H9 (cell line): ENCODE measurements at regions not wholly inside any gene's neighbourhood (a gene's known extent, or its start where the extent isn't known, plus 50 kb on each side); places are given as distances from the start of the nearest gene placed in this dataset.
A peak's percentile ranks its signal among the peaks of the same experiment; 100 is the strongest.

Experiments used
- DNase-seq: peaks from one replicate; pipeline ENCODE4 v3.0.0-alpha.2; 2017
- H2AFZ ChIP-seq: one replicate; pipeline ENCODE4 v1.6.1; 2013; ENCODE audit warnings: mild to moderate bottlenecking, low read length, control low read depth, moderate library complexity
- H2AK5ac ChIP-seq: 2 replicates; pipeline ENCODE4 v1.6.1; 2013; ENCODE audit warnings: low read length, control low read depth, mixed read lengths; ENCODE audit not compliant: insufficient read length
- H2BK120ac ChIP-seq: one replicate; pipeline ENCODE4 v1.6.1; 2013; ENCODE audit warnings: low read depth, mild to moderate bottlenecking, low read length, control low read depth, inconsistent platforms; ENCODE audit not compliant: poor library complexity, severe bottlenecking
- H2BK12ac ChIP-seq: 2 replicates; pipeline ENCODE4 v1.6.1; 2013; ENCODE audit warnings: low read length, control low read depth, mixed read lengths, low read depth; ENCODE audit not compliant: insufficient read length
- H2BK15ac ChIP-seq: 2 replicates; pipeline ENCODE4 v1.6.1; 2013; ENCODE audit warnings: low read depth, low read length, control low read depth
- H2BK20ac ChIP-seq: one replicate; pipeline ENCODE4 v1.6.1; 2013; ENCODE audit warnings: low read depth, mild to moderate bottlenecking, low read length, control low read depth, inconsistent platforms; ENCODE audit not compliant: poor library complexity, severe bottlenecking
- H2BK5ac ChIP-seq: 2 replicates; pipeline ENCODE4 v1.6.1; 2013; ENCODE audit warnings: low read length, control low read depth, mixed read lengths; ENCODE audit not compliant: insufficient read length
- H3K14ac ChIP-seq: 2 replicates; pipeline ENCODE4 v1.6.1; 2013; ENCODE audit warnings: low read length, control low read depth; ENCODE audit not compliant: insufficient read depth
- H3K18ac ChIP-seq: 2 replicates; pipeline ENCODE4 v1.6.1; 2013; ENCODE audit warnings: low read depth, mild to moderate bottlenecking, mixed read lengths, low read length, control low read depth; ENCODE audit not compliant: insufficient read length
- H3K23ac ChIP-seq: 2 replicates; pipeline ENCODE4 v1.6.1; 2013; ENCODE audit warnings: low read length, control low read depth, mixed read lengths, low read depth; ENCODE audit not compliant: insufficient read length
- H3K23me2 ChIP-seq: 2 replicates; pipeline ENCODE4 v1.6.1; 2013; ENCODE audit warnings: low read depth, mild to moderate bottlenecking, mixed read lengths, low read length, control low read depth; ENCODE audit not compliant: insufficient read length, poor library complexity, severe bottlenecking
- H3K27ac ChIP-seq: 2 replicates; pipeline ENCODE4 v1.5.1; 2013; ENCODE audit warnings: low read length, control low read depth, mixed read lengths, low read depth; ENCODE audit not compliant: insufficient read length
- H3K27me3 ChIP-seq: 2 replicates; pipeline ENCODE4 v1.6.1; 2013; ENCODE audit warnings: low read length, control low read depth, inconsistent platforms; ENCODE audit not compliant: insufficient read depth
- H3K4ac ChIP-seq: 2 replicates; pipeline ENCODE4 v1.6.1; 2013; ENCODE audit warnings: low read depth, mild to moderate bottlenecking, control low read depth, inconsistent platforms, low read length, moderate library complexity
- H3K4me1 ChIP-seq: 2 replicates; pipeline ENCODE4 v1.6.1; 2013; ENCODE audit warnings: low read length, control low read depth, inconsistent platforms; ENCODE audit not compliant: insufficient read depth
- H3K4me2 ChIP-seq: 2 replicates; pipeline ENCODE4 v1.6.1; 2013; ENCODE audit warnings: low read length, control low read depth, mixed read lengths; ENCODE audit not compliant: insufficient read length, insufficient read depth
- H3K56ac ChIP-seq: 2 replicates; pipeline ENCODE4 v1.6.1; 2013; ENCODE audit warnings: low read depth, mild to moderate bottlenecking, mixed read lengths, low read length, control low read depth; ENCODE audit not compliant: insufficient read length
- H3K79me1 ChIP-seq: 2 replicates; pipeline ENCODE4 v1.6.1; 2013; ENCODE audit warnings: low read depth, mild to moderate bottlenecking, moderate library complexity, low read length, control low read depth, inconsistent platforms; ENCODE audit not compliant: insufficient read depth, poor library complexity, severe bottlenecking
- H3K79me2 ChIP-seq: 2 replicates; pipeline ENCODE4 v1.6.1; 2013; ENCODE audit warnings: low read length, control low read depth, inconsistent platforms; ENCODE audit not compliant: insufficient read depth
- H3K9ac ChIP-seq: 2 replicates; pipeline ENCODE4 v1.6.1; 2013; ENCODE audit warnings: low read length, control low read depth, mixed read lengths; ENCODE audit not compliant: insufficient read length; ENCODE audit errors: extremely low read depth
- H3K9me3 ChIP-seq: one replicate; pipeline ENCODE4 v1.6.1; 2013; ENCODE audit warnings: low read depth, low read length, inconsistent platforms; ENCODE audit not compliant: control insufficient read depth
- H3T11ph ChIP-seq: one replicate; pipeline ENCODE4 v1.6.1; 2013; ENCODE audit warnings: mild to moderate bottlenecking, low read length, control low read depth, inconsistent platforms
- H4K20me1 ChIP-seq: one replicate; pipeline ENCODE4 v1.6.1; 2013; ENCODE audit not compliant: control insufficient read depth, insufficient read length, insufficient read depth
- H4K5ac ChIP-seq: 2 replicates; pipeline ENCODE4 v1.6.1; 2013; ENCODE audit warnings: low read depth, mild to moderate bottlenecking, mixed read lengths, low read length, control low read depth; ENCODE audit not compliant: insufficient read length
- H4K8ac ChIP-seq: replicated peaks from 2 replicates; pipeline ENCODE4 v1.6.1; 2013; ENCODE audit warnings: low read length, control low read depth, mixed read lengths, low read depth; ENCODE audit not compliant: insufficient read length
- H4K91ac ChIP-seq: 2 replicates; pipeline ENCODE4 v1.6.1; 2013; ENCODE audit warnings: low read depth, mild to moderate bottlenecking, moderate library complexity, mixed read lengths, low read length, control low read depth; ENCODE audit not compliant: insufficient read length
- H3K27ac Mint-ChIP-seq, 3 experiments: 2 replicates in 2 of 3; 3 replicates in 1 of 3; pipeline ENCODE4 v1.8.0; 2020 to 2021; ENCODE audit warnings: mixed read lengths in 3 of 3, mild to moderate bottlenecking in 1 of 3, moderate library complexity in 1 of 3
- H3K27me3 Mint-ChIP-seq: 2 replicates; pipeline ENCODE4 v1.8.0; 2021; ENCODE audit warnings: low read depth, mild to moderate bottlenecking, moderate library complexity, mixed read lengths
- H3K36me3 Mint-ChIP-seq, 3 experiments: 2 replicates in 2 of 3; 3 replicates in 1 of 3; pipeline ENCODE4 v1.8.0; 2020 to 2021; ENCODE audit warnings: low read depth in 3 of 3, mixed read lengths in 3 of 3; ENCODE audit not compliant: insufficient read depth in 1 of 3
- H3K4me1 Mint-ChIP-seq, 2 experiments: 2 replicates each; pipeline ENCODE4 v1.8.0; 2020; ENCODE audit warnings: mixed read lengths in 2 of 2
- H3K4me3 Mint-ChIP-seq, 2 experiments: 2 replicates in 1 of 2; 3 replicates in 1 of 2; pipeline ENCODE4 v1.8.0; 2020 to 2021; ENCODE audit warnings: mild to moderate bottlenecking in 2 of 2, mixed read lengths in 2 of 2, moderate library complexity in 1 of 2
- H3K9me3 Mint-ChIP-seq, 2 experiments: 2 replicates in 1 of 2; 3 replicates in 1 of 2; pipeline ENCODE4 v1.8.0; 2020; ENCODE audit warnings: mild to moderate bottlenecking in 2 of 2, mixed read lengths in 2 of 2, moderate library complexity in 1 of 2
- WGBS: extraction: QIAGEN DNeasy Blood & Tissue Kit; methylation state at CpG from one replicate; pipeline ENCODE4 v1.1.7; 2013; ENCODE audit warnings: missing lambda C conversion rate, low lambda C conversion rate, mixed read lengths; ENCODE audit not compliant: insufficient read length; ENCODE audit errors: extremely low coverage; 5-methylcytosine and 5-hydroxymethylcytosine counted together
- TF ChIP-seq, protein P1 (sequence below): fragments of 200-600 bp; sonication (generic); conservative IDR thresholded peaks from 3 replicates; pipeline ENCODE4 v1.8.0; 2021; ENCODE audit warnings: antibody characterized with exemption, mild to moderate bottlenecking

- Histone ChIP-seq H4K91ac (no peak overlapping the region), H3K4me2 (no peak overlapping the region), H4K8ac (no peak overlapping the region), H2BK12ac (no peak overlapping the region), H2AFZ (no peak overlapping the region), H3K27me3 (no peaks in the 10 kb centered on the region), H3K79me2 (no peaks in the 10 kb centered on the region), H2BK20ac (no peak overlapping the region), H3K23me2 (no peaks in the 10 kb centered on the region), H3K9me3 (no peaks in the 10 kb centered on the region), H3K27ac (no peak overlapping the region), H3K23ac (no peak overlapping the region), H2BK5ac (no peak overlapping the region), H2BK15ac (no peak overlapping the region), H3K56ac (no peak overlapping the region), H4K5ac (no peak overlapping the region), H3K18ac (no peak overlapping the region), H4K20me1 (no peaks in the 10 kb centered on the region), H3T11ph (no peak overlapping the region), H3K4me1 (no peaks in the 10 kb centered on the region), H3K14ac (no peak overlapping the region), H2AK5ac (no peak overlapping the region), H3K79me1 (no peaks in the 10 kb centered on the region), H3K9ac (no peak overlapping the region), H3K4ac (no peak overlapping the region), H2BK120ac (no peak overlapping the region)
- Mint-ChIP-seq H3K4me1 (peaks cover 0 to 4% of the 10 kb centered on the region in 2 experiments; a peak in 2 of 4 replicates), H3K27me3 (peaks cover 3% of the 10 kb centered on the region), H3K9me3 (no peaks in the 10 kb centered on the region), H3K36me3 (no peaks in the 10 kb centered on the region), H3K27ac (0 out of 7 replicates have a peak overlapping the region, but pooled peaks of 1 of the 3 experiments have one; percentile 12), H3K4me3 (no peak overlapping the region)
- TF ChIP-seq, protein P1, sequence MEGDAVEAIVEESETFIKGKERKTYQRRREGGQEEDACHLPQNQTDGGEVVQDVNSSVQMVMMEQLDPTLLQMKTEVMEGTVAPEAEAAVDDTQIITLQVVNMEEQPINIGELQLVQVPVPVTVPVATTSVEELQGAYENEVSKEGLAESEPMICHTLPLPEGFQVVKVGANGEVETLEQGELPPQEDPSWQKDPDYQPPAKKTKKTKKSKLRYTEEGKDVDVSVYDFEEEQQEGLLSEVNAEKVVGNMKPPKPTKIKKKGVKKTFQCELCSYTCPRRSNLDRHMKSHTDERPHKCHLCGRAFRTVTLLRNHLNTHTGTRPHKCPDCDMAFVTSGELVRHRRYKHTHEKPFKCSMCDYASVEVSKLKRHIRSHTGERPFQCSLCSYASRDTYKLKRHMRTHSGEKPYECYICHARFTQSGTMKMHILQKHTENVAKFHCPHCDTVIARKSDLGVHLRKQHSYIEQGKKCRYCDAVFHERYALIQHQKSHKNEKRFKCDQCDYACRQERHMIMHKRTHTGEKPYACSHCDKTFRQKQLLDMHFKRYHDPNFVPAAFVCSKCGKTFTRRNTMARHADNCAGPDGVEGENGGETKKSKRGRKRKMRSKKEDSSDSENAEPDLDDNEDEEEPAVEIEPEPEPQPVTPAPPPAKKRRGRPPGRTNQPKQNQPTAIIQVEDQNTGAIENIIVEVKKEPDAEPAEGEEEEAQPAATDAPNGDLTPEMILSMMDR = no peak
- no CpG with 5 or more reads among the region's 4 CpGs for WGBS
- DNase-seq = no peak
Measured at GRCh38 chr17:33944412-33944811, 310.7 kb upstream of the CCL2 start.
